ENCODE measurements at regions not wholly inside any gene's neighbourhood (a gene's known extent, or its start where the extent isn't known, plus 50 kb on each side); places are given as distances from the start of the nearest gene placed in this dataset.
"Not testable (repeated sequence)": the region's sequence is repeated elsewhere in the genome, so short reads cannot be mapped to it uniquely, and the experiment has no call there.

GRCh38 chr20:22052025-22052650, 346.7 kb downstream of the PAX1 start:
- DNase-seq, result no peak

- not testable (repeated sequence) for DNase-seq
Measured at GRCh38 chr20:22045956-22046507, 340.6 kb downstream of the PAX1 start.

GRCh38 chr20:22027423-22027822, 322.0 kb downstream of the PAX1 start:
- no peak for DNase-seq

GRCh38 chr20:22020201-22020600, 314.7 kb downstream of the PAX1 start:
- DNase-seq, result no peak

- DNase-seq, result no peak
Measured at GRCh38 chr20:22008456-22008855, 303.0 kb downstream of the PAX1 start.

- DNase-seq, result no peak
Measured at GRCh38 chr20:22006306-22006705, 300.8 kb downstream of the PAX1 start.

- no peak for DNase-seq
Measured at GRCh38 chr20:22005535-22005934, 300.1 kb downstream of the PAX1 start.

- DNase-seq, result no peak
Measured at GRCh38 chr20:22004946-22005345, 299.5 kb downstream of the PAX1 start.

GRCh38 chr20:22003680-22004079, 298.2 kb downstream of the PAX1 start:
- DNase-seq, result no peak

GRCh38 chr20:22001886-22002285, 296.4 kb downstream of the PAX1 start:
- no peak for DNase-seq

GRCh38 chr20:21995461-21995860, 290.0 kb downstream of the PAX1 start:
- no peak for DNase-seq

GRCh38 chr20:21994203-21994602, 288.7 kb downstream of the PAX1 start:
- no peak for DNase-seq

GRCh38 chr20:21982559-21982958, 277.1 kb downstream of the PAX1 start:
- no peak for DNase-seq

GRCh38 chr20:21981597-21982344, 276.3 kb downstream of the PAX1 start:
- DNase-seq, result no peak

GRCh38 chr20:21981179-21981578, 275.7 kb downstream of the PAX1 start:
- no peak for DNase-seq

GRCh38 chr20:21971436-21971835, 266.0 kb downstream of the PAX1 start:
- no peak for DNase-seq

GRCh38 chr20:21968486-21968885, 263.0 kb downstream of the PAX1 start:
- no peak for DNase-seq

GRCh38 chr20:21967481-21967880, 262.0 kb downstream of the PAX1 start:
- DNase-seq, result no peak

- DNase-seq, result no peak
Measured at GRCh38 chr20:21956591-21956990, 251.1 kb downstream of the PAX1 start.

GRCh38 chr20:21947406-21947805, 241.9 kb downstream of the PAX1 start:
- no peak for DNase-seq

GRCh38 chr20:21944227-21944626, 238.8 kb downstream of the PAX1 start:
- DNase-seq, result no peak

- no peak for DNase-seq
Measured at GRCh38 chr20:21941941-21942805, 236.7 kb downstream of the PAX1 start.

GRCh38 chr20:21936720-21937380, 231.4 kb downstream of the PAX1 start:
- no peak for DNase-seq

Data from inflammatory macrophage treated with lipopolysaccharide for 4 hours (primary cell).